ENCODE measurements at regions not wholly inside any gene's neighbourhood (a gene's known extent, or its start where the extent isn't known, plus 50 kb on each side); places are given as distances from the start of the nearest gene placed in this dataset.

DNA sequence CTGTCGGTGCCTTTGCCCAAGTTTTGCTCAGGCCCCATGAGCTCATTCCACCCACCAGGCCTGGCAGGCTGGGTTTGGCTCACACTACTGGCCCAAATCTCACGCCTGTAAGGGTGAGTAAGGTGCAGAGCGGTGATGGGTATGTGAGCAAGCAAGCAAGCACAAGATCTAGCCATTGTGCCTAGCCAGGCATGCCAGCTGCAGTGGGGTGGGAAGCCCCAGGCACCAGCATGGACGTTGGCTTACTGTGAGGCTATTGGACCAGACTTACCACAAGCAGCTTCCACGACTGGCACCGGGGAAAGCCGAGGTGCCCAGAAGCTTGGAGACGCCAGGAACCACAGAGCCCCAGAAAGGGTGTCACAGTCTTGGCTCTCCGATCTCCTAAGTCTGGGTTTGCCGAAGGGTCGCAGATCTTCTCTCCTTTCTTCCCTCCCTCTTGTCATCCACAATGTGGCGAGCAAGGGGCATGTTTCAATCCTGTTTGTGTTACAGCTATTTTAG is 2659.4 kb upstream of the PCDH20 start:
- Histone ChIP-seq H3K27me3 (ENCODE audit: insufficient read depth, low read length) (no peaks in the 10 kb centered on the region), H3K4me3 (ENCODE audit: low read depth, low read length) (no peak overlapping the region), H3K36me3 (ENCODE audit: insufficient read depth, low read length) (no peaks in the 10 kb centered on the region), H3K4me1 (ENCODE audit: control insufficient read depth, insufficient read depth, low read length, unreplicated experiment) (no peaks in the 10 kb centered on the region), H3K27ac (ENCODE audit: low read depth, low read length) (no peak overlapping the region), H3K79me2 (ENCODE audit: control insufficient read depth, insufficient read depth, low read length, unreplicated experiment) (no peaks in the 10 kb centered on the region), H2AFZ (ENCODE audit: low read length, unreplicated experiment) (no peak overlapping the region)

DNA sequence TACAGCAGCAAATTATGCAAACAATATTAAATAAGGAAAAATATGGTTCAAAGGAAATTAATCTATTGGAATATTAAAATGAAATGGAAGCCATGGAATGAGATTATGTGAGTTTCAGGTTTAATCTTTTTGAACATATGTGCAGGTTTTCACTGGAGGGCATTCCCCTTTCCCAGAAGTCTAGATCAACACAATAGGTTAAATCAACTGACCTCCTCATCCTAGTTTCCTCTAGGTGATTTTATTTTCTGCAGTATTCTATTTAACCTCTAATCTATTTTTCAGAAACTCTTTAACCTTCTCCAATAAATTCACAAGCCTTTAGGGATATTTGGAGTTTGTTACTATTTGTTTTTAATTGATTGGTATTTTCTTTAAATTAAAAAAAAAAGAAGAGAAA is 2657.6 kb upstream of the PCDH20 start:
- H3K27ac ChIP-seq (ENCODE audit: low read depth, low read length): no peak overlapping the region
- H3K79me2 ChIP-seq (ENCODE audit: control insufficient read depth, insufficient read depth, low read length, unreplicated experiment): no peaks in the 10 kb centered on the region
- no peaks in the 10 kb centered on the region for H3K36me3 ChIP-seq (ENCODE audit: insufficient read depth, low read length)
- no peaks in the 10 kb centered on the region for H3K4me1 ChIP-seq (ENCODE audit: control insufficient read depth, insufficient read depth, low read length, unreplicated experiment)
- no peak overlapping the region for H2AFZ ChIP-seq (ENCODE audit: low read length, unreplicated experiment)
- H3K27me3 ChIP-seq (ENCODE audit: insufficient read depth, low read length): no peaks in the 10 kb centered on the region
- H3K4me3 ChIP-seq (ENCODE audit: low read depth, low read length): no peak overlapping the region

DNA sequence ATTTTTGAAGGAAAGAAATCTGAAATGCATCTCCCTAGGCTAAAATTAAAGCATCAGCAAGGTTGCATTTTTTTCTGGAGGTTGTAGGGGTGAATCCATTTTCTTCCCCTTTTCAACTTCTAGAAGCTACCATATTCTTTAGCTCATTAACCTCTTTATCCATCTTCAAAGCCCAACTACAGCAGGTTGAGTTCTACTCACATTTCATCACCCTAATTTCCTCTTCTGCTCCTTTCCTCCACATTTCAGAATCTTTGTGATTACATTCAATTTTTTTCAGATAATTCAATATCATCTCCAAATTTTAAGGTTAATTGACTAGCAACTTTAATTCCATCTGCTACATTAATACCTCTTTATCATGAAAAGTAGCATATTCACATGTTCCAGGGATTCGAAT is 2655.7 kb upstream of the PCDH20 start:
- H3K27me3 ChIP-seq (ENCODE audit: insufficient read depth, low read length): no peaks in the 10 kb centered on the region
- H3K79me2 ChIP-seq (ENCODE audit: control insufficient read depth, insufficient read depth, low read length, unreplicated experiment): no peaks in the 10 kb centered on the region
- H3K27ac ChIP-seq (ENCODE audit: low read depth, low read length): no peak overlapping the region
- H3K4me1 ChIP-seq (ENCODE audit: control insufficient read depth, insufficient read depth, low read length, unreplicated experiment): no peaks in the 10 kb centered on the region
- H3K4me3 ChIP-seq (ENCODE audit: low read depth, low read length): no peak overlapping the region
- no peaks in the 10 kb centered on the region for H3K36me3 ChIP-seq (ENCODE audit: insufficient read depth, low read length)
- H2AFZ ChIP-seq (ENCODE audit: low read length, unreplicated experiment): no peak overlapping the region

DNA sequence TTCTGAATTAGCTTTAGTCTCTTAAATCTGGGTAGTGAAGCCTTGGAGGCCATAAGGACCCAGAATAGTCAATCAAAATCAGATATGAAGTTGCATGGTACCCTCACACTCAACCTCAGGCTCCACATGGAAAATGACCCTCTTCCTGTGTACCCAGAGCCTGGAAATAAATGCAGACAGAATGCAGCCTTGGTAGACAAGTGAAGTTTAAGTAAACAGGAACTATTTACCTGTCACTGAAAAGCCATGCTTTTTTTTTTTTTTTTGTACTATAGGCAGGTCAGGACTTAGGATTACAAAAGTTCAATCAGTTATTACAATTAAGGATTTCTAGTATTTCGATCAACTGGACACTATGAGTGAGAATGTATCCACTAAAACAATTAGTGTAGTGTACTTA is 2654.2 kb upstream of the PCDH20 start:
- no peaks in the 10 kb centered on the region for H3K79me2 ChIP-seq (ENCODE audit: control insufficient read depth, insufficient read depth, low read length, unreplicated experiment)
- no peak overlapping the region for H2AFZ ChIP-seq (ENCODE audit: low read length, unreplicated experiment)
- H3K27ac ChIP-seq (ENCODE audit: low read depth, low read length): no peak overlapping the region
- no peaks in the 10 kb centered on the region for H3K27me3 ChIP-seq (ENCODE audit: insufficient read depth, low read length)
- H3K4me3 ChIP-seq (ENCODE audit: low read depth, low read length): no peak overlapping the region
- no peaks in the 10 kb centered on the region for H3K4me1 ChIP-seq (ENCODE audit: control insufficient read depth, insufficient read depth, low read length, unreplicated experiment)
- no peaks in the 10 kb centered on the region for H3K36me3 ChIP-seq (ENCODE audit: insufficient read depth, low read length)

DNA sequence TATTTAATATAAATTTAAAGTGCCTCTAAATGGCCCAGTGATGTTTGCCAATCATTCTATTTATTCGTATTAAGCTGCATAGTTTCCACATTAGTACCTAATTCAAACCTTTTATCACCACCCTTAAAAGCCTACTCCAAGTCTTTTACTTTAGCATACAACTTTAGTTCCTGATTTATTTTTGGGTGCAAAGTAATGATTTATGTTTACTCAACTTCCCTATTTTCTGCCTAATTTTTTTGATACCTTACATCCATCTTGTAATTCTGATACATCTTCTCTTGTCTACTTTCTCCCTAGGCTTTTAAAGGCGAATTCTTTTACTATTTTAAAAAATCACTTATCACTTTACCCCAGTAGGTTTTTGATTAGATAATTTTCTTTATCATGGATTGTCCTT is 2651.1 kb upstream of the PCDH20 start:
- H3K4me1 ChIP-seq (ENCODE audit: control insufficient read depth, insufficient read depth, low read length, unreplicated experiment): no peaks in the 10 kb centered on the region
- H3K27me3 ChIP-seq (ENCODE audit: insufficient read depth, low read length): no peaks in the 10 kb centered on the region
- H3K27ac ChIP-seq (ENCODE audit: low read depth, low read length): no peak overlapping the region
- H3K36me3 ChIP-seq (ENCODE audit: insufficient read depth, low read length): no peaks in the 10 kb centered on the region
- no peak overlapping the region for H3K4me3 ChIP-seq (ENCODE audit: low read depth, low read length)
- no peaks in the 10 kb centered on the region for H3K79me2 ChIP-seq (ENCODE audit: control insufficient read depth, insufficient read depth, low read length, unreplicated experiment)
- no peak overlapping the region for H2AFZ ChIP-seq (ENCODE audit: low read length, unreplicated experiment)

DNA sequence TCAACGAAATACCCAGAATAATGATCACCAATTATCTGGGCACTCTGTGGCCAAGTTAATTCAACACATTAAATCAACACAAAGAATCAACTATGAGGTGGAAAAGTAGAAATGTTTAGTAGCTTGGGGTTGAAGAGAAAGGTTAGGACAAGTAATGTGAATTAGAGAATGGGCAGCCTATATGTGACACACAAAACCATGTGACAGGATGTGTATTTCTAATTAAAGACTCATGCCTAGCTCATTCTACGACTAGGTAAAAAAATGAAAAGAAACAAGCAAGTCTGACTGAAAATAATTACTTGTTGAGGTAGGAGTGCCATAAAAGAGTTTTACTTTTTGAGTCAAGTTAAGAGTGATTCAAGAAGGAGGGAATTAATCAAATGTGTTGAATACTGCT is 2646.0 kb upstream of the PCDH20 start:
- Histone ChIP-seq H3K36me3 (ENCODE audit: insufficient read depth, low read length) (no peaks in the 10 kb centered on the region), H2AFZ (ENCODE audit: low read length, unreplicated experiment) (no peak overlapping the region), H3K27me3 (ENCODE audit: insufficient read depth, low read length) (no peaks in the 10 kb centered on the region), H3K4me3 (ENCODE audit: low read depth, low read length) (no peak overlapping the region), H3K4me1 (ENCODE audit: control insufficient read depth, insufficient read depth, low read length, unreplicated experiment) (no peaks in the 10 kb centered on the region), H3K79me2 (ENCODE audit: control insufficient read depth, insufficient read depth, low read length, unreplicated experiment) (no peaks in the 10 kb centered on the region), H3K27ac (ENCODE audit: low read depth, low read length) (no peak overlapping the region)

DNA sequence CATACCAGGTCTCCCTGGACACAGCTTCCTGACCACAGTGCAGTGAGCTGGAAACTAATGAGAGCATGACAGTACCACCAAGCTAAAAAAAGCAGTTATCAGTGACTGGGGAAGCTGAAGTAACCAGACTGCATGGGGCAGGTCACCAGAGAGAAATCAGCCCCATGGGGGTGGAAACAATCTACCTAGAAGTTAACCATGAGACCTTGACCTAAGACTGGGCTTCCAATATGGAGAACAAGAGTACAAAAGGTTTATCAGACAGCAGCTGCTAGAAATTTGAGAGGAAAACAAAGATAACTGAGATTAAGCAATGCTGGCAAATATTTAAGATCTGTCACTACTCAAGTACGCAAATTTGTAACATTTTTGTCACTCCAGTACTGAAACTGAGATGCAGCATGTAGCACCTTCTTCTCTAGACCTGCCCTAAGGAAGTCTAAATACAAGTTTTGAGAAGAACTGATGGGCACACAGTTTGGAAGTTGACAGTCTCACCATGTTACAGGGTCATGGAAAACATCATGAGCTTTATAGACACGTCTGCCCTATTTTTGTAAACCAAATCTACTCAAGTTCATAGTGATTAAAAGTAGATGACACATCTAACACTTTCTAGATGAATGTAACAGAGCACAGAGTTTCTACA is 2641.8 kb upstream of the PCDH20 start:
- Histone ChIP-seq H3K79me2 (ENCODE audit: control insufficient read depth, insufficient read depth, low read length, unreplicated experiment) (no peaks in the 10 kb centered on the region), H3K27ac (ENCODE audit: low read depth, low read length) (no peak overlapping the region), H3K4me1 (ENCODE audit: control insufficient read depth, insufficient read depth, low read length, unreplicated experiment) (no peaks in the 10 kb centered on the region), H2AFZ (ENCODE audit: low read length, unreplicated experiment) (no peak overlapping the region), H3K27me3 (ENCODE audit: insufficient read depth, low read length) (no peaks in the 10 kb centered on the region), H3K4me3 (ENCODE audit: low read depth, low read length) (no peak overlapping the region), H3K36me3 (ENCODE audit: insufficient read depth, low read length) (no peaks in the 10 kb centered on the region)

DNA sequence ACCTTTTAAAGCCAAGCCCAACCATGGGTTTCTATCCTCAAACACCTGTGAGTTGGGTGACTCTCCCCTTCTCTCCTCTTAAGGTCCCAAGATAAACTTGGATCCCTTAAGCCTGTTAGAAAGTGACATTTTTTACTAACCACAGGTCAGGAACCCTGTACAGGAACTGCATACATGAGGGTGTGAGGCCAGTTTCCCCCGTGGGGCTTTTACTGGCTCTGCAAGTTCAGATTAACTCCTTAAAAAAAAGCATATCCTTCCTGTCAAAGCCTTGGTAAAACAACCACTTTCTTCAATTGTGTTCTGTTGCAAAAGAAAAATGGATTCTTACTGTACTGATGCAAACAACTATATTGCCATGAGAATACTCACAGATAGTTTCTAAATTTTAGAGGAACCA is 2638.7 kb upstream of the PCDH20 start:
- no peaks in the 10 kb centered on the region for H3K4me1 ChIP-seq (ENCODE audit: control insufficient read depth, insufficient read depth, low read length, unreplicated experiment)
- H3K27ac ChIP-seq (ENCODE audit: low read depth, low read length): no peak overlapping the region
- H3K4me3 ChIP-seq (ENCODE audit: low read depth, low read length): no peak overlapping the region
- no peaks in the 10 kb centered on the region for H3K36me3 ChIP-seq (ENCODE audit: insufficient read depth, low read length)
- no peaks in the 10 kb centered on the region for H3K27me3 ChIP-seq (ENCODE audit: insufficient read depth, low read length)
- H2AFZ ChIP-seq (ENCODE audit: low read length, unreplicated experiment): no peak overlapping the region
- H3K79me2 ChIP-seq (ENCODE audit: control insufficient read depth, insufficient read depth, low read length, unreplicated experiment): no peaks in the 10 kb centered on the region

DNA sequence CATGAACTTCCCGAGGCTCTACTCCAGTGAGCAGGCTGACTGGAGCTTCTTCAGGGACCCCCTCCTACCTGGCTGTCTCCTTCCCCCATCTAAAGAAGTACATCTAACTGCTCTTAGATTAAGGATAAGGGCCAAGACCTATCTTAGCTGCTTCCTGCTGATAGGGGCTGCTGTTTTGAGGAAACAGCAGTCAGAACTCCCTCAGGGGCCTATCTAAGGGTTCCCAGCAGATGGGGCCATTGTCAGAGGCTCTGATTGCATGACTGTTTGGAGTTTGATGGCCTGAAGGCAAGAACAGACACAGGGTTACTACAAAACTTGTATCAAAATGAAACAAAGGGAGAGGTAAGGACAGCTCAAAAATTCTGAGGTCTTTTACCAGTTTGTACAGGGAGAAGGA is 2636.9 kb upstream of the PCDH20 start:
- Histone ChIP-seq H3K4me3 (ENCODE audit: low read depth, low read length) (no peak overlapping the region), H3K27me3 (ENCODE audit: insufficient read depth, low read length) (no peaks in the 10 kb centered on the region), H3K36me3 (ENCODE audit: insufficient read depth, low read length) (no peaks in the 10 kb centered on the region), H2AFZ (ENCODE audit: low read length, unreplicated experiment) (no peak overlapping the region), H3K79me2 (ENCODE audit: control insufficient read depth, insufficient read depth, low read length, unreplicated experiment) (no peaks in the 10 kb centered on the region), H3K4me1 (ENCODE audit: control insufficient read depth, insufficient read depth, low read length, unreplicated experiment) (no peaks in the 10 kb centered on the region), H3K27ac (ENCODE audit: low read depth, low read length) (no peak overlapping the region)

DNA sequence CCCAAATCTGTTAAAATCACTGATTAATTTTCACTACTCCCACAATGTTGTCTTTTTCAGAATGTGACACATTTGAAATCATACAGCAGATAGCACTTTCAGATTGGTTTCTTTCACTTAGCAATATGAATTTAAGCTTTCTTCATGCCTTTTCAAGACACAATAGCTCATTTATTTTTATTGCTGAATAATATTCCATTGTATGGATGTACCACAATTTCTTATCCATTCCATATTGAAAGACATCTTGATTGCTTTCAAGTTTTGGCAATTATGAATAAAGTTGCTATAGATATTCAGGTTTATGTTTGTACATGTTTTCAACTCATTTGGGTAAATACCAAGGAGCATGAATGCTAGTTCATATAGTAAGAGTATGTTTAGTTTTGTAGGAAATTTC is 2635.6 kb upstream of the PCDH20 start:
- H3K27me3 ChIP-seq (ENCODE audit: insufficient read depth, low read length): no peaks in the 10 kb centered on the region
- H3K27ac ChIP-seq (ENCODE audit: low read depth, low read length): no peak overlapping the region
- H3K4me1 ChIP-seq (ENCODE audit: control insufficient read depth, insufficient read depth, low read length, unreplicated experiment): no peaks in the 10 kb centered on the region
- H3K4me3 ChIP-seq (ENCODE audit: low read depth, low read length): no peak overlapping the region
- no peaks in the 10 kb centered on the region for H3K36me3 ChIP-seq (ENCODE audit: insufficient read depth, low read length)
- no peaks in the 10 kb centered on the region for H3K79me2 ChIP-seq (ENCODE audit: control insufficient read depth, insufficient read depth, low read length, unreplicated experiment)
- H2AFZ ChIP-seq (ENCODE audit: low read length, unreplicated experiment): no peak overlapping the region

DNA sequence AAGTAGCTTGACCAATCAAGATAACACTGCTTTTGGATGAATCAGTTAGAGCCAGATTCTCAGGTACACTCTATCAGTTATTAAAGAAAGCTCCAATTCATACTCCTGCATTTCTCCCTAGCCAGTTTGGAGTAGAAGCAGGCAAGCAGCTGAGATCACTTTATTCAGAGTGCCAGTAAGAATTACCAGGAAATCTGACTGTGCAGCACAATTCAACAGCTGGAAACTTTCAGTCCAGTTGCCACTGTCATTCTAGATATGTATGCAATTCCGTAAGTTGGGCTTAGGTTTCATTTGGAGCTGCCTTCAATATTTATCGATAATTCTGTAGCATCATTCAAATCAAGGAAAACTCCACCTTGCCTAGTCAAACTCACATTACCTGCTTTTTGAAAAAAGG is 2625.6 kb upstream of the PCDH20 start:
- Histone ChIP-seq H3K36me3 (ENCODE audit: insufficient read depth, low read length) (no peaks in the 10 kb centered on the region), H3K27me3 (ENCODE audit: insufficient read depth, low read length) (no peaks in the 10 kb centered on the region), H3K27ac (ENCODE audit: low read depth, low read length) (no peak overlapping the region), H3K4me1 (ENCODE audit: control insufficient read depth, insufficient read depth, low read length, unreplicated experiment) (no peaks in the 10 kb centered on the region), H2AFZ (ENCODE audit: low read length, unreplicated experiment) (no peak overlapping the region), H3K79me2 (ENCODE audit: control insufficient read depth, insufficient read depth, low read length, unreplicated experiment) (no peaks in the 10 kb centered on the region), H3K4me3 (ENCODE audit: low read depth, low read length) (no peak overlapping the region)

Data from ACC112 (cell line).